Panc1 (cell line): ENCODE measurements at regions not wholly inside any gene's neighbourhood (a gene's known extent, or its start where the extent isn't known, plus 50 kb on each side); places are given as distances from the start of the nearest gene placed in this dataset.

Source experiments
- SIN3A ChIP-seq: IDR thresholded peaks from 2 replicates; pipeline ENCODE4 v1.6.1; 2012; ENCODE audit warnings: low read depth, mild to moderate bottlenecking, low read length, moderate library complexity, borderline replicate concordance; ENCODE audit not compliant: insufficient read depth
- TF ChIP-seq, protein P1 (sequence below): fragments of 450-650 bp; IDR thresholded peaks from 2 replicates; pipeline ENCODE4 v1.5.1; 2017; ENCODE audit warnings: mild to moderate bottlenecking

DNA sequence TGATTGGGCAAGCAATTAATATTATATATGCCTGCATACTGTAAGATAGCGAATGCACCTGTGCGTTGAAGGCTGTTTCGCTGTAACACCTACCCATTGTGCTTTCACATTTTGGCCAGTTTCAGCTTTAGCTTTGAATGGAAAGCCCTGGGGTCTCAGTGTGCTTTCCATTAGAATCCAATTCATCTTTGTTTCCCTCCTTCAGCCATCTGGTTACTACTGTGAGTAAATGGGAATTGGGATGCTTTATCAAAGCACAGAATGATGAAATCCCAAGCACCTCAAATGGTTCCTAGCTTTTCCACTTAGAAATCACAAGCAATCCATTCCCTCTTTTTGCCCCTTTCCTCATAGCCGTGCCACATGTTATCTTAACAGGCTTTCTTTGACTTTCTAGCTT is 127.1 kb downstream of the HDGFL1 start:
- TF ChIP-seq, protein P1, sequence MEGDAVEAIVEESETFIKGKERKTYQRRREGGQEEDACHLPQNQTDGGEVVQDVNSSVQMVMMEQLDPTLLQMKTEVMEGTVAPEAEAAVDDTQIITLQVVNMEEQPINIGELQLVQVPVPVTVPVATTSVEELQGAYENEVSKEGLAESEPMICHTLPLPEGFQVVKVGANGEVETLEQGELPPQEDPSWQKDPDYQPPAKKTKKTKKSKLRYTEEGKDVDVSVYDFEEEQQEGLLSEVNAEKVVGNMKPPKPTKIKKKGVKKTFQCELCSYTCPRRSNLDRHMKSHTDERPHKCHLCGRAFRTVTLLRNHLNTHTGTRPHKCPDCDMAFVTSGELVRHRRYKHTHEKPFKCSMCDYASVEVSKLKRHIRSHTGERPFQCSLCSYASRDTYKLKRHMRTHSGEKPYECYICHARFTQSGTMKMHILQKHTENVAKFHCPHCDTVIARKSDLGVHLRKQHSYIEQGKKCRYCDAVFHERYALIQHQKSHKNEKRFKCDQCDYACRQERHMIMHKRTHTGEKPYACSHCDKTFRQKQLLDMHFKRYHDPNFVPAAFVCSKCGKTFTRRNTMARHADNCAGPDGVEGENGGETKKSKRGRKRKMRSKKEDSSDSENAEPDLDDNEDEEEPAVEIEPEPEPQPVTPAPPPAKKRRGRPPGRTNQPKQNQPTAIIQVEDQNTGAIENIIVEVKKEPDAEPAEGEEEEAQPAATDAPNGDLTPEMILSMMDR: no peak
- no peak for TF ChIP-seq SIN3A
